Kidney capillary endothelial cell (primary cell): ENCODE measurements at regions not wholly inside any gene's neighbourhood (a gene's known extent, or its start where the extent isn't known, plus 50 kb on each side); places are given as distances from the start of the nearest gene placed in this dataset.
A peak's percentile ranks its signal among the peaks of the same experiment; 100 is the strongest.

Source experiments
- DNase-seq: peaks from one replicate; pipeline ENCODE4 v3.0.0-alpha.2; 2018; ENCODE audit warnings: low spot score

DNA sequence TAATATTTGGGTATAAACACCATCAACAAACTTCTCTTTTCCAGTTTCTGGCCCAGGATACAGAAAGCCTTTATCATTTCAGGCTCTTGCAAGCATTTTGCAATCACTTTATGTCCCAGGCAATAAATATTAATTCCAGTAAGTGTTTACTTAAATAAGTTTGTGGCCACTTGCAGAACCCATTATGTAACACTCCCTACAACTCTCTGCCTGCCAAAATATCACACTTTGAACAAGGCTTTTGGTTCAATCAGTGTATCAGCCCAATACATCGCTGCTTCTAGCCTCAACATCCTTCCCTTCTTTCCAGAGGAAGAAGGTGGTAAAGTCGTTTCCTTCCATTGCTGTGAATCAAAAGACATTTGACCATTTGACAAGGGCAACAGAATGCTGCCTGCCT lies 203.0 kb upstream of the USP25 start:
- no peak for DNase-seq

DNA sequence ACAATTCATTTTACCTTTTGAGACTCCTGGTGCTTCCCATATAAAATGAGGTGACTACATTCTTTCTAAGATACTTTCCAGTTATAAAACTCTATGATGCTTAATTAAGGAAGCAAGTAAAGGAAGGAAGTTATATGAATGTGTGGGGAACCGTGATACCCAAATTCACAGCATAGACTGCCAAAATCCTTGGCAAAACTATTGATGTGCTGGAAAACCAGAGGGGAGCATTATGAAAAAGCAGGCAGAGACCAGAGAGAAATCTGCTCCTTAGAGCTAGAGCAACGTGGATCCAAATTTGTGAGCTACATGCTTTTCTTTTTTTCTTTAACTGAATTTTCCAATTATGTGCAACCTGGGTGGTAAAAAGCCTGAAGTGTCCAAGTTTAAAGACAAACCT lies 201.4 kb upstream of the USP25 start:
- no peak for DNase-seq

DNA sequence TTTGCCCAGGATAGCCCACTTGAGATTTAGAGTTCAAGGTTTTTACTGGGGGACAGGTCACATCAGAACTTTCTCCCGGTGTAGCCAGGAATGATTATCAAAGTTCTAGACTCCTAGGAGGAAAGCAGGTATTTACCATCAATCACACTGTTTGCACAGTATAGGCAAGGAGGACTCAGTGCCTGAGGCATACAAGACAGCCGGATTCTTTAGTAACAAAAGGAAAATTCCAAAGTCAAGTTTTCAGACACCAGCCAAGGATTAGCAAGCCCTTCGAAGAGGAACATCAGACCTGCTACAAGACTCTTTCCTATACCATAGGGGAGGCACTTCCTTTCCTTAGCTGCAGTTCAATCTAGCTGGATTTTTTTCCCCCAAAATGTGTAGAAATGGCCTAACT lies 197.8 kb upstream of the USP25 start:
- DNase-seq: no peak

DNA sequence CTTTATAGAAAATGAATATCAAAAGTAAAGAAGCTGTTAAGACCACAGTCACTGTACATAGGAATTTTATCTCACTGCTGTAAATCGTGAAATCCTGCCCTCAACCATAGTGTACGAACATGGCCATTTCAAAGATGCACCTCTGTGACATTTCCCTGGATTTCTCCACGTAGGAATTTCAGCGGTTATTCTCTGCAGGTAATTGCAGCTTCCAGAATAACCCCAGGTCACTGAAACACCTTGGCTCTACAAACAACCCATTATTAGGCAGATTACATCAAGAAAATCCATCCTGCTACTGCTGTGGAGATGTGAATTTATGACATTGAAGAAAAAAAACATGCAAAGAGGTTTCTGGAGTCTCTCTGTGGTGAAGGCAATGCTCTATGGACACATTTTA lies 196.2 kb upstream of the USP25 start:
- no peak for DNase-seq

DNA sequence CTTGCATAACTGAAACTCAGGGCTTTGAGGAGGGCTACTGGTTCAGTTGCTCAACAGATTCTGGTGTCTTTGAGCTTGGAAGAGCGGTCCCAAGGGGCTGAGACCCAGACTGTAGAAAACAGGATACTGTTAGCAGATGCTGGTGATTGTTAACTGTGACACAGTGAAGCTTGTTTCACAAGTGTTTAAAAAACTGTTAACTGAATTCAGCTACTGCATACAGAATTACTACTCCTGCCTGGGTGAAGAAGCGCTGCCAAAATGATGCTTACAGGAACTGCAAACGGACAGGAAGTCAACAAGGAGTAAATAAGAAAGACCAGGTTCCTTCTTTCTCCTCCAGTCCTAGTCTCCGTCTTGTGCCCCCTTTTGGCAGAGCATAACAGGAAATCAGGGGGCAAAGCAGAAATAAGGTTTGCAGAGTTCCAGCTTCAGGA lies 195.3 kb upstream of the USP25 start:
- no peak for DNase-seq

DNA sequence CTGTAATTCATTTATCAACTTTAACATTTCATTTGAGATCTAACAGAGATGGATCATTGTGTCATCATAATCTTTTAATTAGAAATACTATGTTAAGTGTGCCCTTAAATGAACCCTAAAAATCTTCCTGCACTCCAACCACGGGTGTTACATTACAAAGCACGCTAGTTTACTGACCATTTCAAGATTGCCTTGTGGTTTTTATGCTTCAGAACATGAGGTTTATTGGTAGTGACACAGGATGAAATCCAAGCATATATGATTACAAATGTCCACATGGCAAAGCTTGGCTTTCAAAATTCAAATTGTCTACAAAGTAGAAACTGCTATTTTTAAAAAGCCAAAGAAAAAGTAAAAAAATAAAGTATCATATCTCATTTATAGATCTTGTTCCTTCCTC lies 190.4 kb upstream of the USP25 start:
- DNase-seq: no peak

DNA sequence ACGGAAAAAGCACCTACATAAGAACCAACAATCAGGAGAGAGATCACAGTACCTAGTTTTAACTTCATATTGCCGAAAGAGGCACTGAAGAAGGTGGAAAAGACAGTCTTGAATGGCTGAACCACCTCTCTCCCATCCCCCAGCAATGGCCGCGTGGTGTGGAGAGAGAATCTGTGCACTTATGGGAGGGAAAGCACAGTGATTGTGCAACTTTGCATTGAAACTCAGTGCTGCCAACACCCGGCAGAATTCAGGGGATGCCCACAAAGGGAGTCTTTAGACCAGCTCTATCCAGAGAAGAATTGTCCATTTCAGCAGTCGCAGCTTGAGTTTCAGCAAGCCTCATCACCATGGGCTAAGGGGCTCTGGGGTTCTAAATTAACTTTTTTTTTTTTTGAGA lies 186.3 kb upstream of the USP25 start:
- no peak for DNase-seq

DNA sequence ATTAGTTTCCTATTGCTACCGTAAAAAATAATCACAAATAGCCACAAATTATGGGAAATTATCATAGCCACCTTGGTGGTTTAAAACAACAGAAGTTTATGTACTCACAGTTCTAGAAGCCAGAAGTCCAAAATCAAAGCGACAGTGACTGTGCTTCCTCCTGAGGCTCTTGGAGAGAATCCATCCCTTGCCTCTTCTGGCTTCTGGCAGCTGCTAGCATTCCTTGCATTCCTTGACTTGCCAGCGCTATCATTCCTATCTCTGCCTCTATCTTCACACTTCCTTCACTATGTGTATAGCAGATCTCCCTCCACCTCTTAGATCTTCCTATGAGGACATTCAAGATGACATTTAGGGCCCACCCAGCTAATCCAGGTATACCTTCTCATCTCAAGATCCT lies 180.1 kb upstream of the USP25 start:
- no peak for DNase-seq

DNA sequence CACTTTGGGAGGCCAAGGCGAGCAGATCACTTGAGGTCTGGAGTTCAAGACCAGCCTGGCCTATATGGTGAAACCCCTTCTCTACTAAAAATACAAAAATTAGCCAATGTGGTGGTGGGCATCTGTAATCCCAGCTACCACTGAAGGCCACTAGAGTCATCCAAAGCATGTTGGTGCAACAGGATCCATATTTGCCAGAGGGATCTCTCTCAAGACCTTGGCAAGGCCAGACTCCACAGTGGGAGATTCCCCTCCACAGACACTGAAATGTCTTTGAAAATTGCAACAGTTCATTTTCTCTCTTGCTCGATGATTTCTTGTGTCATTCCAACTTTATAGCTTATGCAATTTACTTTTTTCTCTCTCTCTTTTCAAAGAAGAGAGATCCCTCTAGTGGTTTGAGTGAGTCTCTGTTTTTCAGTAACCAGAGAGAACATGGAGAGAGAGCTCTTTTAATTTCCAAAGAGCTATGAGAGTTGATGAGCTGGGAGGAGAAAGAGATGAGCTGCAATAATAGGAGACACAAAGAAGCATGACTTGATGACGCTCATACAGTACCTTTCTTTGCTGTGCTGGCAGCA lies 176.8 kb upstream of the USP25 start:
- peak; percentile 6 for DNase-seq

DNA sequence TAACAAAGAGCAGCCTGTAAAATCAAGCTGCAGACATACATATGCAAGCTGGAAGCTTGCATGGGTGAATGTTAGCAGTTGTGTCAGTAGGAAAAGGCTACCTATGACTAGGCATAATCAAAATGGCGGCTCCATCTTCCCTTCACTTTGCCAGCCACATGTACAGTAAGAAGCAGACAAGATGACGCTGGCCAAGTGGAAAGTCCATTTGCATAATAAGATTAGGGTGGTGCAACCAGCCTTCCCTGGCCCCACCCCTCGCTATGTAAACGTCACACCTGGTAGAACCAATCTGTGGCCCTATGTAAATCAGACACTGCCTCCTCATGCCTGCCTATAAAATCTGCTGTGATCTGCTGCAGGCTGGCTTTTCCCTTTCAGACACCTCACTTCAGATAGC lies 171.9 kb upstream of the USP25 start:
- DNase-seq: no peak

DNA sequence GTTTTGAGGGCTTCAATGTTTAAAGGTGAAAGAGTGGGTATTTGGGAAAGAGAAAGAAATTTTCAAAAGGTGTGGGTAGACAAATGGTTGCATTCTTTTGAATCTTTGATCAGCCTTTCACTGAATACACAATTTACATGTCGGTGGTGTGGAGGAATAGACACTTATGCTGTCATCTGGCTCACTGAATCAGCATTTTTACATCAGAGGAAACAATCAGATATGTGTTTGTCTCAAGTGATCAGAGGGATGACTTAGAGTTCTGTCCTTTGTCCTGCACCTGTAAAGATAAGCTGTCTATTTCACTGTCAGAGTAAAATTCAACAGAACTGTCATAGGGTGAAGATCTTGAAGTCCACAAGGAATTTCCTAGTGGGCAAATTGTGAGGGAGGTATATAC lies 170.9 kb upstream of the USP25 start:
- no peak for DNase-seq

DNA sequence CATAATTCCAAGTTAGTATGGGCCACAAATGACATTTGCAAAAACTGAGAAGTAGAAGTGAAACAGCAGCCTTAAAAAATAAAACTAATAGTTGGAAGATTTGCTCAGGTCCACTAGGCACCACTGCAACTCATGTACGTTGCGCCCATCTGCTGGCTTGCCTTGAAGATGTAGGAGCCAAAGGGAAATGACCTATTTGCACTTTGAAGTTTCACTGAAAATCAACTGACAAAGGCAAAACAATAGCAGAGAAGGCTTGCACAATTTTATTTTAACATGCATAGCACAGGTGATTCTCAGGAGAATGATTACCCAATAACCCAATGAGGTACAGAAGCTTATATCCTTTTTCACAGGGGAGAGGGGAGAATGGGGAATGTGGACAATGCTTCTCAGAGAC lies 170.1 kb upstream of the USP25 start:
- no peak for DNase-seq

DNA sequence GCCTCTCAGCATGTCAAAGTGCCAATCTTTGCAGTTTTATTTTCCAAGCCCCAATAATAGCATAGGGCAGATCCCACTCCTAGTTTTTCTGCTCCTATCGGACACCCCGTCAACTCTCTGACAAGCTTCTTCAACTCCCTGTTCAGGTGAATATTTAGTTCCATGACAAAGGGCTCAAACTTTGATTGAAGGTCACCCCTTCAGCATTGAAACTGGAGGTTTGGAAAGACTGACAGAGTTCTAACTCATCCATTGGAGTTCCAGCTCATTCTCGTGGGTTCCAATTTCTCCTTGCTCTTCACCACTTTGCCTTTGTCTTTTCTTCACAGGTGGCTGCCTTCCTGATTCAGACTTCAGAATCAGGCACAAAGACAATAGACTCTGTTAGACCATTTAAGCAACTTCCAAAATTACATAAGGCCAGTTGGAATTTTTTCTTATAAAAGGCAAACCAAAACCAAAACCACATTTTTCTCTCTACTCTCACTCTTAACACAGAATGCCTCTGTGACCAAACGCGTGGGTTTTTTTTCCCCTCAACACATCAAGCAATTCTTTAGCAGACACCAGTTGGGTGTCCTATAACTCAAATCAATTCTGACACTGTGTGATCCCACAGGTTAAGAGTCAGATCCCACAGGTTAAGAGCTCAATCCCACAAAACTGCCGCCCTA lies 169.3 kb upstream of the USP25 start:
- DNase-seq: no peak

DNA sequence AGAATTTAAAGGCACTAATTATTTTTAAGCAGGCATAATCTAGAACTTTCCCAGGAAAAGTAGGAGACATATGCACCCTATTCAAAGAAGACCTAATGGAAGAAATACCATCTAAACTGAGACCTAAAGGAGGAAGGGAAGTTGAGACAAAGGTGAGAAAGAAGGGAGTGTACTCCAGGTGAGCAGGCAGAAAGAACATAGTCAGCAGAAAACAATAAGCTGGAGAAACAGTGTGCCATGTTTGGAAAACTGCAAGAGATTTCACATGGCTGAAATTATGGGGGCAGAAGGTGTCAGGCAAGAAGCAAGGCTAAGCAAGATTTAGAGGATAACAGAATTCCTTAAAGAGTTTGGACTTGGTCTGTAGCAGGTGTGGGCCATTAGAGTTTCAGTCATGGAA lies 167.0 kb upstream of the USP25 start:
- no peak for DNase-seq

DNA sequence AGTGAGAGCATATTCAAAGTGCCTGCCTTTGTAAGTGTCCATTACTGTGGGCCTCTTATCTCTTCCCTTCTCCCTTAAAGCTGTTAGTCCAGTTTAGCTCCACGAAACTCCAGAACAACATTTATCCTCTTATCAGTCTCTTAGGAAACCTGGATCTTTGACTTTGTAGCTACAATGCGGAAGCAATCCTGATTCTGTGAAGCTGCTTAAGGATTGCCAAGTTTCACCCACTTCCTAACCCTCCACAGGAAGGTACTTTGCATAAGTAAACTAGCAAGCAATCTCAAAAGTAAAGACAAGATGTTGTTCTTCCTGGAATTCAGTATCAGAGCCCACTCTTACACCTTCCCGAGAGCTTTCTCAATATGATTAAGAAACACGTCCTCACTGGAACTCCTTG lies 164.9 kb upstream of the USP25 start:
- DNase-seq: no peak

DNA sequence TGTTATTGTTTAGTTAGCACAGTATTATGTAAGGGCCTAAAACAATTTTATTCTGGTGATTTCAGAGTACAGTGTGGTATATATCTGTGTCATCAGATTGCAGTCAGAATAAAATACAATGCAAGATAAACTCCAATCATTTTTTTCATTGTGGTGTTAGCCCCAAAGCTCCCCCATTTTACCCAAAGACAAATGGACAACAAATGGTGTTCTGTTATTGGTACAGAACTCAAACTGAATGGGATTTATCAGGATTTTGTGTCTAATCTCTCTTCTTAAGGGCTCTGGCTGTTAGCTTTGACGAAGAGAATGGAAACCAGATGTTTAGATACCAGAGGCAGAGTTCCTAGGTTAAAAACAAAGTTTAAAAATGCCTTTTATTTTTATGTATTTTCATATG lies 163.1 kb upstream of the USP25 start:
- DNase-seq: no peak

DNA sequence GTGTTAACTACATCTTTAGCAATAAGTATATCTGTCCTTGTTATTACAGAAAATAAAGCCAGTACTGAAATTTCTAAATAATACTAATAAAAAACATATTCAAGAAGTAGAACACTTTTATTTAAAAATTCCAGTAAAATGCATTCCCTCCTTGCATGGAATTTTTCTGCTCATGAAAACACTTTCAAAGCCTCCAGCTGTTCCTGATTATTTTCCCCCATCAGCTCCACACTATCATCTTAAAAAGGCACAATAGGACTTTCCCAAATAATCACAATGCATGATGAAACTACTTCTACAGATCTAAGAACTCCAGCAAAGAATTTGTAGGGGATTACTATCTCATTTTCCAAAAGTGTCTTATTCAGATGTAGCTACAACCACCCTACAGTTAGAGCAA lies 162.6 kb upstream of the USP25 start:
- DNase-seq: no peak

DNA sequence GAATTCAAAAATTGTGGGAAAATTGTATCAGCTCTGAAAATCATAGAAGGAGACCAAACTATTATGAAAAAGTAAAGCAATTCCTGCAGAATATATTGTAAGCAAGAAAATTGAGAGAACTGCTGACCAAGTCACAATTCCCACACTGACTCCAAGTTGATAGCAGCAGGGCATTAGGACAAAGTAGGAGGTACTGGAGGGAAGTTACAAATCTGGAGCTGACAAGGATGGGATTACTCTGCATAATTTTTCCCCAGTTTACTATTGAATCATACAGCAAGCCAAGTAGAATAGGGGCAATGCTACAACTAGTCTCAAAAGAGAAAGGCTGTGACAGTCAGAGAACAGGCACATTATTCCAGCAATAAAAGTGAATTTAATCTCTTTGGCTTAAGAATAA lies 161.3 kb upstream of the USP25 start:
- no peak for DNase-seq

DNA sequence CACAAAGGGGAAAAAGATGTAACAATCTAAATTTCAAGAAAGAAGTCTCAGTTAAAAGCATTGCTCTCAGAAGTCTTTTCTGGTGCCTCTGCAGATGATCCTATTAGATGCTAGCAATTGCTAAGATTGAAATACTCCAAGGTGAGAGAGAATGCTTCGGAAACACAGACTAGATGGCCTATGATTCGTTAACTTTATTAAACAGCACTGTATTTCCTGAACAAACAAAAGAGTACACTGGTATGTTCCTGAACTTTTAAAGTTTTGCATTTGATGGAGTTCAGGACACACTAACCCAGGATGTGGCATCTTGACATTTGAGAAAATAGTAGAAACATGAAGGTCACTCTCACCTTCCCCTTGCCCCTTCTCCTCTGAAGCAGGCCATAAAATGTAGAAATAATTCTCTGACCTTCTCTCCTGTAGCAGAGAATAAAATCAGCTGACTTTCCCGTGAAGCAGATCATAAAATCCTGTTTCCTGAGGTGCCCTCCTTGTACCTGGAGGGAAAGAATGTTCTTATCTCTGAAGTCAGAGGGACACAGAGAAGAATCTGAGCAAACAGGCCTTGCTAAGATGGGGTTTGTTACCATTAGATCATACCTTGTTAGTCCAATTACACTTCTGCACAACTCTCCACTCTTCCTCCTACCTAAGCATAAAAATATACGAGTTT lies 142.9 kb upstream of the USP25 start:
- DNase-seq: no peak

DNA sequence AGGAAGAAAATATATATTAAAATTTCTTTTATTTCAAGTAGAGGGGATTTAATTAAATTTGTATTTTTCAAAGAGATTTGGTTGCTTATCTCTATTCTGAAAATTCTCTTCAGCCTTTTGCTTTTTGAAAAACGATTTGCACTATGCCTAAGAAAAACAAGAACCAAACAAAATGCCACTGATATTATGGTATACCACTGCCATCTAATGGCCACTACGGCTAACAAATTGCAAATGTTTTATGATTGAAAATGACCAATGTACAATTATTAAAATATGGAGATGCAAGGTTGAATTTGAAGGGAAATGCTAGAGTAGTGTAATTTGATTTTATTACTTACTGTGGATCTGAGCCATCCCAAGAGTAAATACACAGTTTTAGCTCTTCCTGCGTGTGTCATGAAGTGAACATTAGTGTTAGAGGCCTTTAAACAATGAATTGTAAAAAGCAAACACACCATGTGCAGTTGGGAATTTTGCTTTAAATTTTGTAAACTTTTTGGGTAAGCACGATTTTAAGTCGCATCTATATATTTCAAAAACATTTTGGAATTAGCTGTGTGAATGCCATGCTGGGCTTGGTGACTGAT lies 137.4 kb upstream of the USP25 start:
- peak; percentile 44 for DNase-seq

DNA sequence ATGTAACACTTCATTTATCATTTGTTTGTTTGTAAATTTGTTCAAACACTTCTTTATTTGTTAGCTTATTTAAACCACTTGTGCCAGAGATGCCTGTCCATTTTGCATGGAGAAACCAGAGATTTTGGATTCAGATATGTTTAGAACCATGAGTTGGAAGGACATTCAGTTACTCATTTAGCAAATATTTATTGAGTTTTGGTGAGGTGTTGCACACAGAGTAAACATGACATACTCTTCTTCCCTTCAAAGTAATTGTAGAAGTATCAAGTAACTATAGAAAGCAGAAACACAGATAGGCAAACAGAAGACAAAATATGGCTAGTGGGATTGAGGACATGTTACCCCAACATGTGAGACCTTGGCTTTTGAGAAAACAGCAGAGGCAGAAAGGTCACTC lies 136.8 kb upstream of the USP25 start:
- no peak for DNase-seq

DNA sequence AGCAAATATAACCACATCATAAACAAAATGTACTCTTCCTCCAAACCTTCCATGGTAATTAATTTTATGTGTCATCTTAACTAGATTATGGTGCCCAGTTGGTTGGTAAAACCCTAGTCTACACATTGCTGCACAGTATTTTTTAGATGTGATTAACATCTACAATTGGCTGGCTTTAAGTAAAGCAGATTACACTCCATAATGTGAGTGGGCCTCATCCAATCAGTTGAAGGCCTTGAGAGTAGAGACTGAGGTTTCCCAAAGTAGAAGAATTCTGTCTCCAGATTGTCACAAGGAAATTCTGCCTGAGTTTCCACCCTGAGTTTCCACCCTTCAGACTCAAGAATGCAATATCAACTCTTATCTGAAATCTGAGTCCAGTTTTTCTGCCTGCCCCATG lies 128.4 kb upstream of the USP25 start:
- no peak for DNase-seq

DNA sequence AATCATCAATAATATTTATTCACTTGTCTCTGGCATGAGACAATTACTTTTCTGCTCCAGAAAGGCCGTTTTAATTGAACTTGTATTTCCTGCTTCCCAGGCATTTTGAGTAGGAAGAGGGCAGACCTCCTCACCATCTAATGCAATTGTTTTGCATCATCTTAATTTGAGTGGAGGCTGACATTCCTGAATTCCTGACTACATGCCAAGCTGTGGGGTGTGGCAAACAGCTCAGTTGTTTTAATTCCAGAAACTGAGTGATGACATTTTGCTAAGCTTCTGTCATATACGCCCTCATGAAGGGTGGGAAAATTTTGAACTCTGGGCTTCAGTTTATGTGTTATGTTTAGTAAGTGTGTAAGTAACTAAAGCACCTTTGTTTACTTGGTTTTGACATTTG lies 125.4 kb upstream of the USP25 start:
- DNase-seq: no peak

DNA sequence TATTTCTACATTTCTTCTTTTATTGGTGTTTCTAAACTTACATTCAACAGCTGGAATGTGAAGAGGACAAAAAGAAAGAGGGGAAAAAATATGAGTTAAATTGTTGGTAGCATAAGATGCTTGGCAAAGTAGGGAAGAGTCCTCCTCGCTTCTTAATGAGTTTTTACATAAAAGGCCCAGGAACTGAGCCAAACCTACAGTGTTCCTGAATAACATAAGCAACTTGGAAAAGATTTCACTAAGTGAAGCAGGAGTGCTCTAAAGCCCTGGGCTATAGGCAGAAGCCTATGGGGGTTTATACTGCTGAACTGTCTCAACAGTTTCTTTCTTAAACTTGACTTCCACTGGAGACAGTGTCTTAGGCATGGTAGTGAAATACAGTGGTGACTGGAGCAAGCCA lies 115.0 kb upstream of the USP25 start:
- no peak for DNase-seq
